ENCODE measurements at regions not wholly inside any gene's neighbourhood (a gene's known extent, or its start where the extent isn't known, plus 50 kb on each side); places are given as distances from the start of the nearest gene placed in this dataset.

DNA sequence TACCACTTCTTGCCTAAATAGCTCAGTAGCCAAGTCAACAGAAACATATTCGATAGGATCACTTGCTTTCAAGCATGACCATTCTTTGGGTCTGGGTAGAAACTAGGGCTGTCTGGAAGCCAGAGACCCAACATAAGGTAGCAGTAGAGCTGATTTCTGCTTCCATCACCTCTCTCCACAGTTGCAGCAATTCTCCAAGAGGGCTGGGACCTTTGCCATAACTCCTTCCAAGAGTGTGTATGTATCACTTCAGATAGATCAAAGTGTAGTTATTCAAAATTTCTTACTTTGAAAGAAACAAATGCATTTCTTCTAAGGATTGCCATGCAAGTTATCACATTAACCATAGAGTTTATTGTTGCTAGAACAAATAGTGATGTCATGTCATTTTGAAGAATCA, 172.0 kb upstream of the GALNT5 start:
- peak overlapping the region; percentile 90; the same call in 1 of the 3 replicates for H2BK15ac ChIP-seq (ENCODE audit: low read depth, low read length)
- intact Hi-C loops (cut with micrococcal nuclease) = no loop called here
- no peak overlapping the region for H2BK20ac ChIP-seq (ENCODE audit: low read depth, low read length)
- H3K9me1 ChIP-seq (ENCODE audit: insufficient read depth, low read length) = no peaks in the 10 kb centered on the region
- ATAC-seq (ENCODE audit: low read depth) (no peak), DNase-seq (no peak)
- no peak overlapping the region for H3K18ac ChIP-seq (ENCODE audit: low read depth, low read length)
- TF ChIP-seq RAD21 (IDR thresholded peaks at IDR 0.05; ENCODE audit: low read length) = no peak
- TF ChIP-seq POLR2A (IDR thresholded peaks at IDR 0.05; ENCODE audit: low read depth, low read length) = no peak
- no peak for TF ChIP-seq MXI1 (IDR thresholded peaks at IDR 0.05; ENCODE audit: borderline replicate concordance, low read depth, low read length)
- no peak for TF ChIP-seq RCOR1 (IDR thresholded peaks at IDR 0.05; ENCODE audit: insufficient replicate concordance, low read length)
- no peak for TF ChIP-seq MAFK (IDR thresholded peaks at IDR 0.05; ENCODE audit: low read depth, low read length)
- no peak for TF ChIP-seq CHD1 (IDR thresholded peaks at IDR 0.05; ENCODE audit: low read depth, low read length)
- no peak for TF ChIP-seq MAZ (IDR thresholded peaks at IDR 0.05; ENCODE audit: borderline replicate concordance, low read depth, low read length)
- H3K4ac ChIP-seq (ENCODE audit: low read depth, low read length) = no peak overlapping the region
- H2AK9ac ChIP-seq (replicated peaks; ENCODE audit: low read depth, low read length, poor library complexity) = no peak overlapping the region
- BruUV-seq (replicated peaks) = no TSS peak
- H3K56ac ChIP-seq (ENCODE audit: extremely low read depth, insufficient read depth, low read length) = no peak overlapping the region
- no peak overlapping the region for H2AFZ ChIP-seq (replicated peaks; ENCODE audit: low read length, poor library complexity)
- H2BK5ac ChIP-seq (ENCODE audit: low read depth, low read length, poor library complexity, severe bottlenecking) = no peak overlapping the region
- H3K4me3 ChIP-seq (ENCODE audit: insufficient read depth, low read depth, low read length) = no peak overlapping the region
- in situ Hi-C loops (cut with MboI; ENCODE audit: low sequenced_read_pairs) = no loop called here
- H2BK120ac ChIP-seq (ENCODE audit: low read depth, low read length) = no peak overlapping the region
- H3K27ac ChIP-seq (ENCODE audit: insufficient read depth, low read length) = no peak overlapping the region
- H3K4me2 ChIP-seq (ENCODE audit: low read depth, low read length) = no peak overlapping the region
- dilution Hi-C loops (cut with HindIII; ENCODE audit: low sequenced_read_pairs, unreplicated experiment) = no loop called here
- no peak overlapping the region for H3K14ac ChIP-seq (replicated peaks; ENCODE audit: low read depth, low read length)
- H3K4me1 ChIP-seq (ENCODE audit: control insufficient read depth, insufficient read depth, low read length) = peaks cover 7% of the 10 kb centered on the region
- no peaks in the 10 kb centered on the region for H3K27me3 ChIP-seq (ENCODE audit: control insufficient read depth, insufficient read depth, low read length)
- no peak overlapping the region for H4K8ac ChIP-seq (ENCODE audit: low read depth in 2 of 2, low read length in 2 of 2)
- no peaks in the 10 kb centered on the region for H3K36me3 ChIP-seq (ENCODE audit: control insufficient read depth, insufficient read depth, low read length)
- no peaks in the 10 kb centered on the region for H4K20me1 ChIP-seq (ENCODE audit: insufficient read depth, low read length)
- no peak overlapping the region for H4K91ac ChIP-seq (ENCODE audit: insufficient read depth, low read depth, low read length)
- no peak overlapping the region for H2AK5ac ChIP-seq (ENCODE audit: low read depth, low read length)
- H3K23ac ChIP-seq (ENCODE audit: low read depth, low read length) = no peak overlapping the region
- ChIA-PET CTCF (no interaction called here), POLR2A (ENCODE audit: unreplicated experiment) (no interaction called here)
- no peak overlapping the region for H3K9ac ChIP-seq (ENCODE audit: low read depth, low read length)
- H4K5ac ChIP-seq (ENCODE audit: low read depth, low read length) = no peak overlapping the region
- WGBS, 2 experiments (ENCODE audit: extremely low coverage in 2 of 2, insufficient read length in 1 of 2) = no CpG with 5 or more reads among the region's 1 CpG
- no peaks in the 10 kb centered on the region for H3K9me3 ChIP-seq (ENCODE audit: control insufficient read depth, insufficient read depth, low read length)
- H3K79me1 ChIP-seq (ENCODE audit: low read depth in 1 of 2, low read length in 2 of 2) = no peaks in the 10 kb centered on the region

Measured in IMR-90 (cell line).